AG04450 (cell line): ENCODE measurements at regions not wholly inside any gene's neighbourhood (a gene's known extent, or its start where the extent isn't known, plus 50 kb on each side); places are given as distances from the start of the nearest gene placed in this dataset.
"Not testable (repeated sequence)": the region's sequence is repeated elsewhere in the genome, so short reads cannot be mapped to it uniquely, and the experiment has no call there.

ENCODE experiments used
- CTCF ChIA-PET: fragments of 300-600, 350-600 bp; formaldehyde crosslinking; extraction: SDS; loops from one replicate; lab custom pipeline; 2022; ENCODE audit warnings: antibody characterized with exemption, inconsistent platforms; lab: Charles Lee
- POLR2A ChIA-PET: fragments of 350-600 bp; formaldehyde crosslinking; extraction: SDS; loops from one replicate; lab custom pipeline; 2021; ENCODE audit warnings: antibody characterized with exemption, inconsistent platforms; lab: Yijun Ruan, JAX
- DNase-seq: peaks from one replicate; pipeline ENCODE4 v3.0.0-alpha.2; 2011; ENCODE audit warnings: low read depth, low spot score
- H3K27ac ChIP-seq: one replicate; pipeline ENCODE4 v1.5.1; 2012; ENCODE audit warnings: low read depth, low read length, control low read depth
- H3K27me3 ChIP-seq: one replicate; pipeline ENCODE4 v1.6.0; 2012; ENCODE audit warnings: low read length; ENCODE audit not compliant: control insufficient read depth, insufficient read depth
- H3K4me3 ChIP-seq: 2 replicates; pipeline ENCODE4 v1.5.1; 2011; ENCODE audit warnings: mild to moderate bottlenecking, low read depth, low read length, control low read depth
- H3K9me3 ChIP-seq: 2 replicates; pipeline ENCODE4 v1.5.1; 2012; ENCODE audit warnings: low read length; ENCODE audit not compliant: control insufficient read depth, insufficient read depth
- CTCF ChIP-seq: IDR thresholded peaks from 2 replicates; pipeline ENCODE4 v1.5.1; 2011; ENCODE audit warnings: low read depth, low read length, control low read depth, inconsistent platforms

DNA sequence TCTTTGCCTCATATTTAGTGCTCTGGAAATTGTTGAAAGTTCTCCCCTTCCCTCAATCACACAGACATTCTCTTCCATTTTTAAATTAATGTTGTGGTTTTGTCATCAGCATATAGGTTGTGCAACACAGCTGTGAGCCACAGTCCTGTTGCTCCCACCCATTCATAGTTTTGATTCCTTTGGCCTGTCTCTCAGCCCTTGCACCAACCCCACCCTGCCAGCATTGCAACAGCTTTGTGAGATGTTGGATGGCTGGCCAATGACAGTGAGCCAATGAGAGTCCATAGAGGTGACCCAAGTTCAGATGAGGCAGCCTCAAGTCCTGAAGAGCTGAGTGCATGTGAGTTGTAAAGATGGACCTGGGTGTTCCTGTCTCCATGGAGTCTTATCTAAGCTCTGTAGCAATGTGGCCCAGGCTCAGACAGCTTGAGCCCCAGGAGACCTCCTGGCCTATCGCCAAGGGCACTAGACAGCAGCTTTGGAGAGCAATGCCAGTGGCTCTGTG lies 775.5 kb downstream of the RNF144A start:
- ChIA-PET CTCF (no interaction called here), POLR2A (no interaction called here)
- no peak for TF ChIP-seq CTCF
- no peaks in the 10 kb centered on the region for H3K27me3 ChIP-seq
- H3K4me3 ChIP-seq = no peak overlapping the region
- no peaks in the 10 kb centered on the region for H3K9me3 ChIP-seq
- no peak overlapping the region for H3K27ac ChIP-seq
- DNase-seq = no peak

GRCh38 chr2:7693246-7694075 lies 776.2 kb downstream of the RNF144A start:
- H3K4me3 ChIP-seq = no peak overlapping the region
- TF ChIP-seq CTCF = no peak
- H3K27ac ChIP-seq = no peak overlapping the region
- CTCF ChIA-PET = no interaction called here
- POLR2A ChIA-PET = no interaction called here
- H3K27me3 ChIP-seq = no peaks in the 10 kb centered on the region
- DNase-seq = no peak
- H3K9me3 ChIP-seq = no peaks in the 10 kb centered on the region

DNA sequence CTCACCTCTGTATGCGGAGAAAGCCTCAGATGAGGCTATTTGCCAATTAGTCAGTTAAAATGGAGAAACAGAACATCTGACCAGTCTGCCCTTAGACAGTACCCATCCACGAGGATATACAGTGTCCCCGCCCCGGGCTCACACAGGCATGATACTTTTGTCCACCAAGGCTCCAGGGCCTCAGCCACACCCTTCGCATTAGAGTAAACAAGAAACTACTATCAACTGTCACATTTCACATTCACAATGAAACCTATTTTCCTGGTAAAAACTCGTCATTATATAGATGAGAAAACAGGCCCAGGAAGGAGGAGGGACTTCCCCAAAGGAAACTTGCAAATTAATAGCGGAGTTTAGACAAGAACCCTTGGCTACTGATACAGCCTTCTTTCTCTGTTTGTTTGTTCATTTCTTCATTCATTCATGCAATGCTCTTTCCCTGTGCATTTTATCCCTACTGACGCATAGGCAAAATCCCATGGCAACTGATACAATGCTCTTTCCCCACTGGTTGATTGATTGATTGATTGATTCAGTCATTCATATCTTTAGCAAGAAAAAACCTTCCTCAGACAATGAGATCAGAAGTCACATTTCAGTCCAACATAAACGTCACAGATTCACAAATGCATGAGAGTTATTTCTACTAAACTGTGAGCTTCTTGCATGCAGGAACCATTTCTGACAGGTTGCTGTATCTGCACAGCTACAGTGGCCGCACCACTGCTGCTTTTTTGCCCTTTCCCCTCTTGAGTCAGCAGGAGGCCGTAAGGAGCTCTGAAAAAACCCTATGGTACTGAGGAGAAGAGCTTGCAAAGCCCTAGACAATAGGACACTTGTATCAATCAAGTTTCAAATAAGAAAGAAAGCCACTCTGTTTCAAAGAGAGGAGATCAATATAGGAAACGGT lies 777.1 kb downstream of the RNF144A start:
- no peak for TF ChIP-seq CTCF
- CTCF ChIA-PET = no interaction called here
- Histone ChIP-seq H3K4me3 (no peak overlapping the region), H3K27me3 (no peaks in the 10 kb centered on the region), H3K27ac (no peak overlapping the region), H3K9me3 (no peaks in the 10 kb centered on the region)
- DNase-seq = no peak
- POLR2A ChIA-PET = no interaction called here

DNA sequence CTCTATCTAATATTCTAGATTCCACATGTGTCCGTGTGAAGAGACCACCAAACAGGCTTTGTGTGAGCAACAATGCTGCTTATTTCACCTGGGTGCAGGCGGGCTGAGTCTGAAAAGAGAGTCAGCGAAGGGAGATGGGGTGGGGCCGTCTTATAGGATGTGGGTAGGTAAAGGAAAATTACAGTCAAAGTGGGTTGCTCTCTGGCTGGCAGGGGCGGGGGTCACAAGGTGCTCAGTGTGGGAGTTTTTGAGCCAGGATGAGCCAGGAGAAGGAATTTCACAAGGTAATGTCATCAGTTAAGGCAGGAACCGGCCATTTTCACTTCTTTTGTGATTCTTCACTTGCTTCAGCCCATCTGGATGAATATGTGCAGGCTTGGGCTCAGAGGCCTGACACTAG lies 779.3 kb downstream of the RNF144A start:
- CTCF ChIA-PET, H3K9me3 ChIP-seq, H3K4me3 ChIP-seq, DNase-seq, H3K27ac ChIP-seq, POLR2A ChIA-PET, H3K27me3 ChIP-seq: not testable (repeated sequence)

- TF ChIP-seq CTCF = no peak
- no peaks in the 10 kb centered on the region for H3K27me3 ChIP-seq
- no peak overlapping the region for H3K27ac ChIP-seq
- no peak for DNase-seq
- ChIA-PET POLR2A (no interaction called here), CTCF (no interaction called here)
- H3K4me3 ChIP-seq = no peak overlapping the region
- H3K9me3 ChIP-seq = no peaks in the 10 kb centered on the region
Observed at GRCh38 chr2:7697052-7697451, 779.8 kb downstream of the RNF144A start.
